NOMO-1 treated with DMSO at 0.1 percent for 48 hours (cell line): ENCODE measurements at regions not wholly inside any gene's neighbourhood (a gene's known extent, or its start where the extent isn't known, plus 50 kb on each side); places are given as distances from the start of the nearest gene placed in this dataset.

ENCODE experiments used
- DNase-seq: peaks from one replicate; lab custom pipeline; 2025; ENCODE audit not compliant: unreplicated experiment; lab: John Stamatoyannopoulos, UW

- DNase-seq: no peak
Observed at GRCh38 chr1:235027076-235027861, 101.4 kb downstream of the TOMM20 start.

GRCh38 chr1:235025422-235025984 is 103.1 kb downstream of the TOMM20 start:
- DNase-seq: no peak

- DNase-seq: no peak
Observed at GRCh38 chr1:235024711-235025421, 103.8 kb downstream of the TOMM20 start.

GRCh38 chr1:235023711-235024439 is 104.8 kb downstream of the TOMM20 start:
- no peak for DNase-seq

- no peak for DNase-seq
Observed at GRCh38 chr1:235022981-235023710, 105.5 kb downstream of the TOMM20 start.

GRCh38 chr1:235022341-235022980 is 106.2 kb downstream of the TOMM20 start:
- no peak for DNase-seq

- DNase-seq: no peak
Observed at GRCh38 chr1:235021815-235022214, 106.8 kb downstream of the TOMM20 start.

- no peak for DNase-seq
Observed at GRCh38 chr1:235021321-235021720, 107.3 kb downstream of the TOMM20 start.

- DNase-seq: no peak
Observed at GRCh38 chr1:235019961-235020360, 108.7 kb downstream of the TOMM20 start.

GRCh38 chr1:235019471-235019870 is 109.2 kb downstream of the TOMM20 start:
- no peak for DNase-seq

- DNase-seq: no peak
Observed at GRCh38 chr1:235018720-235019444, 109.8 kb downstream of the TOMM20 start.

- DNase-seq: no peak
Observed at GRCh38 chr1:235018161-235018560, 110.5 kb downstream of the TOMM20 start.

GRCh38 chr1:235017719-235018118 is 110.9 kb downstream of the TOMM20 start:
- DNase-seq: no peak

GRCh38 chr1:235017191-235017590 is 111.4 kb downstream of the TOMM20 start:
- no peak for DNase-seq

GRCh38 chr1:235015291-235015985 is 113.2 kb downstream of the TOMM20 start:
- no peak for DNase-seq

GRCh38 chr1:235014756-235015155 is 113.9 kb downstream of the TOMM20 start:
- no peak for DNase-seq

GRCh38 chr1:235013512-235013911 is 115.1 kb downstream of the TOMM20 start:
- no peak for DNase-seq

- DNase-seq: no peak
Observed at GRCh38 chr1:235012436-235013210, 116.0 kb downstream of the TOMM20 start.
